ENCODE measurements at regions not wholly inside any gene's neighbourhood (a gene's known extent, or its start where the extent isn't known, plus 50 kb on each side); places are given as distances from the start of the nearest gene placed in this dataset.

DNA sequence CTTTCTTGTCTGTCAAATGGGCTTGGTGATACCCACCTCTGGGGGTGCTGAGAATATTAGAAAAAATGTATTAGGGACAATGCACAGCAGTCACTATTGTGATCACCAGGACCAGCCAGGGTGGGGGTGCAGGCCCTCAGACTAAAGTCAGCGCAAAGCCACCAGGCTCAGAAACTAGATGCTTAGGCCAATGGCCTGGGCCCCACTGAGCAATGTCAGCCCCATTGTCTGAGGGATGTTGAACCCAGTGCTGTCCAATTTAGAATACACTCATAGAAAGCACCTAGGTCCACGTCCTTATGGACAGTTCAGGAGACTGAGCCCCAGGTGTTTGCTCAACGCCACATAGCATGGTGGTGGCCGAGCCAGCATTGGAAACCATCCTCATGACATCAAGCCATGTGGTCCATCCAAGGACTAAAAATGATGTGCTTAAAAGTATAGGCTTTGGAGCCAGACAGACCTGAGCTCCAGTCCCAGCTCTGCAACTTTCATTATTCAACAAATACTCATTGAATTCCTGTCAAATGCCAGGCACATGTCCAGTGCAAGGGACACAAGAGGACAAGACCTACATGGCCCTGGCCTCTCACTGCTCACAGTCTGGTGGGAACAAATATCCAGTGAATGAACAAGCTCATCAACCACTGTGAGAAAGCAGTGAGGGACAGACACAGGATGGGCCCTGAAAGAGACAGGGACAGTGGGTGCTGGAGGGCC is 273.8 kb downstream of the MATN1 start:
- Histone ChIP-seq H3K4me3 (no peak overlapping the region), H3K9me3 (peaks cover 0 to 7% (median 0%) of the 10 kb centered on the region in 11 donors), H3K36me3 (no peaks in the 10 kb centered on the region), H3K27ac (no peak overlapping the region), H3K27me3 (no peaks in the 10 kb centered on the region), H3K4me1 (no peaks in the 10 kb centered on the region)
- intact Hi-C loops (cut with DNase I), result no loop called here
- 89 to 90% methylated on average over 4 of the region's 4 CpGs for WGBS, 2 donors
- ATAC-seq, result no peak
- no peak for DNase-seq
- TF ChIP-seq, protein P1, sequence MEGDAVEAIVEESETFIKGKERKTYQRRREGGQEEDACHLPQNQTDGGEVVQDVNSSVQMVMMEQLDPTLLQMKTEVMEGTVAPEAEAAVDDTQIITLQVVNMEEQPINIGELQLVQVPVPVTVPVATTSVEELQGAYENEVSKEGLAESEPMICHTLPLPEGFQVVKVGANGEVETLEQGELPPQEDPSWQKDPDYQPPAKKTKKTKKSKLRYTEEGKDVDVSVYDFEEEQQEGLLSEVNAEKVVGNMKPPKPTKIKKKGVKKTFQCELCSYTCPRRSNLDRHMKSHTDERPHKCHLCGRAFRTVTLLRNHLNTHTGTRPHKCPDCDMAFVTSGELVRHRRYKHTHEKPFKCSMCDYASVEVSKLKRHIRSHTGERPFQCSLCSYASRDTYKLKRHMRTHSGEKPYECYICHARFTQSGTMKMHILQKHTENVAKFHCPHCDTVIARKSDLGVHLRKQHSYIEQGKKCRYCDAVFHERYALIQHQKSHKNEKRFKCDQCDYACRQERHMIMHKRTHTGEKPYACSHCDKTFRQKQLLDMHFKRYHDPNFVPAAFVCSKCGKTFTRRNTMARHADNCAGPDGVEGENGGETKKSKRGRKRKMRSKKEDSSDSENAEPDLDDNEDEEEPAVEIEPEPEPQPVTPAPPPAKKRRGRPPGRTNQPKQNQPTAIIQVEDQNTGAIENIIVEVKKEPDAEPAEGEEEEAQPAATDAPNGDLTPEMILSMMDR (IDR thresholded peaks at IDR 0.05), result no peak

DNA sequence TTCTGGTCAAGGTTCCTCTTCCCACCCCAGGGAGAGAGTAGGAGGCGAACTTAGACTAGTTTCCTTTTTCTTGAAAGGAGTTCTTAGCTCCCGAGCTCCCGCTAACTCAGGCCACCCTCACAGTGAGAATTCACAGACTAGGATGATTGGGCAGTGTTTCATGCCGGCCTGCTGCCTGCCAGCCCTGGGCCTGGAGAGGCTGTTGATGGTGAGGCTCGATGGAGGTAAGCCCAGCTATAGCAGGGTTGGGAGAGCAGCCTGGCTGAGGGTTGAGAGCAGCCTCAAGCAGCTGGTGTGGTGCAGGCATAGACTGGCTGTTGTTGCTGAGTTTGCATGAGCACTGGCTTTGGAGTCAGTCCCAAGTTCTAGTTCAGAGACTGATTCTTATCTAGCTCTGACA is 274.4 kb downstream of the MATN1 start:
- Histone ChIP-seq H3K27me3 (no peaks in the 10 kb centered on the region), H3K4me3 (no peak overlapping the region), H3K4me1 (no peaks in the 10 kb centered on the region), H3K36me3 (no peaks in the 10 kb centered on the region), H3K9me3 (peaks cover 0 to 12% (median 0%) of the 10 kb centered on the region in 11 donors), H3K27ac (no peak overlapping the region)
- 67 to 76% methylated on average over 5 of the region's 5 CpGs for WGBS, 2 donors
- intact Hi-C loops (cut with DNase I), result no loop called here
- ATAC-seq, result no peak
- TF ChIP-seq, protein P1 (IDR thresholded peaks at IDR 0.05), result no peak
- no peak for DNase-seq

DNA sequence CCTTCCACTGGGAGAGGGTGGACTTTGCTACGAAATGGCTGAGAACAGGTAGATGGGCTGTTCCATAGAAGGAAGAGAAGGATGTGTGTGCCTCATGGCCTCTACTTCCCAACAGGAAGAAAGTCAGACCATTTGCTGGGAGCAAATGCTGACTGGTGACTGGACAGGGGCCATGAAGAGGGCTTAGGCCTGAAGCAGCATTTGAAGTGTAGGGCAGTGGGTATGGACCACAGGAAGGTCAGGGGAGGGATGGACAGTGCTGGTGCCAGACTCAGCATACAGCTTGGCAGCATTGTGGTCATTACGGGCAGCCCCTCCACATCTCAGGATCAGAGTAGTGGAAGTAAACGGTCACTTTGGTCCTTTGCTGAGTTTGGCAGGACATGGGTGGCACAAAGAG is 275.7 kb downstream of the MATN1 start:
- intact Hi-C loops (cut with DNase I), result no loop called here
- no peak overlapping the region for H3K4me3 ChIP-seq
- no peak for DNase-seq
- no peaks in the 10 kb centered on the region for H3K4me1 ChIP-seq
- peaks cover 0 to 12% (median 0%) of the 10 kb centered on the region in 11 donors for H3K9me3 ChIP-seq
- 76 to 84% methylated on average over 3 of the region's 3 CpGs for WGBS, 2 donors
- no peak overlapping the region for H3K27ac ChIP-seq
- no peaks in the 10 kb centered on the region for H3K27me3 ChIP-seq
- no peak for ATAC-seq
- no peaks in the 10 kb centered on the region for H3K36me3 ChIP-seq
- TF ChIP-seq, protein P1 (IDR thresholded peaks at IDR 0.05), result no peak

DNA sequence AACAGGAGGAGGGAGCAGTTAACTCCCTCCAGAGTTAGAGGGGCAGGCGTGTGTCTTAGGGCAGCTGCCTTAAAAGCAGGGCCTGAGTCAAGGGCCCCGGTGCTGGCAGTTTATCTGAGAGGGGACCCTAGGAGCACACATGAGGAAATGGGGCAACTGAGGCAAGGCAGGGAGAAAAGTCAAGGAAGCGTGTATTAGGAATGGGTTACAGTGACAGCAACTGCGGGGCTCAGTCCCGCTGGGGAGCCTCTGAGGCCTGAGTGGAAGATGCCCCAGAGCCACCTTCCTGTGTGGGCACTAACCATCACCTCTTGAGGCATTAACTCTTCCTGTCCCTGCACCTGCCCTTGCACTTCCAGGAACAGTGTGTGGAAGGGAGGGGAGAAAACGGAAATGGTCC is 276.3 kb downstream of the MATN1 start:
- H3K27ac ChIP-seq, result no peak overlapping the region
- 65 to 81% methylated on average over 6 of the region's 6 CpGs for WGBS, 2 donors
- intact Hi-C loops (cut with DNase I), result no loop called here
- H3K4me1 ChIP-seq, result no peaks in the 10 kb centered on the region
- no peak for DNase-seq
- H3K4me3 ChIP-seq, result no peak overlapping the region
- H3K9me3 ChIP-seq, result peaks cover 0 to 12% (median 0%) of the 10 kb centered on the region in 11 donors
- H3K27me3 ChIP-seq, result no peaks in the 10 kb centered on the region
- TF ChIP-seq, protein P1 (IDR thresholded peaks at IDR 0.05), result no peak
- H3K36me3 ChIP-seq, result no peaks in the 10 kb centered on the region
- no peak for ATAC-seq

Data from heart right ventricle (tissue), 16 donors.